Aorta (tissue), 5 donors: ENCODE measurements at regions not wholly inside any gene's neighbourhood (a gene's known extent, or its start where the extent isn't known, plus 50 kb on each side); places are given as distances from the start of the nearest gene placed in this dataset.

Source experiments
- ATAC-seq: fragments of 200-7000 bp; cut with Tn5 transposase; one replicate; pipeline ENCODE4 v1.9.1; 2022; ENCODE audit warnings: moderate library complexity; ENCODE audit not compliant: low FRiP score
- DNase-seq, 2 donors: peaks; one replicate each; pipeline ENCODE4 v3.0.0-alpha.2; 2020
- H3K27ac ChIP-seq, 2 donors: one replicate each; pipeline ENCODE4 v1.5.1; 2013; ENCODE audit warnings: low read length in 2 of 2, mild to moderate bottlenecking in 2 of 2, moderate library complexity in 2 of 2, control low read depth in 1 of 2, inconsistent platforms in 1 of 2, low read depth in 1 of 2
- H3K27me3 ChIP-seq, 2 donors: one replicate each; pipeline ENCODE4 v1.6.1; 2013; ENCODE audit warnings: control low read depth in 1 of 2, low read length in 1 of 2, mild to moderate bottlenecking in 1 of 2, moderate library complexity in 1 of 2; ENCODE audit not compliant: insufficient read depth in 2 of 2, control insufficient read depth in 1 of 2
- H3K36me3 ChIP-seq, 2 donors: one replicate each; pipeline ENCODE4 v1.6.1; 2013; ENCODE audit warnings: control low read depth in 1 of 2, low read length in 1 of 2, mild to moderate bottlenecking in 1 of 2; ENCODE audit not compliant: insufficient read depth in 2 of 2, control insufficient read depth in 1 of 2
- H3K4me1 ChIP-seq, 2 donors: one replicate each; pipeline ENCODE4 v1.6.1; 2013; ENCODE audit warnings: low read length in 2 of 2, control low read depth in 1 of 2, mild to moderate bottlenecking in 1 of 2, moderate library complexity in 1 of 2; ENCODE audit not compliant: insufficient read depth in 2 of 2, control insufficient read depth in 1 of 2
- H3K4me3 ChIP-seq, 2 donors: one replicate each; pipeline ENCODE4 v1.5.1; 2013; ENCODE audit warnings: low read length in 2 of 2, control low read depth in 1 of 2, mild to moderate bottlenecking in 1 of 2
- H3K9me3 ChIP-seq: one replicate; pipeline ENCODE4 v1.6.1; 2013; ENCODE audit warnings: mild to moderate bottlenecking, low read length; ENCODE audit not compliant: control insufficient read depth
- WGBS, 2 donors: extraction: QIAGEN DNeasy Blood & Tissue Kit; methylation state at CpG; one replicate each; pipeline ENCODE4 v1.1.7; 2013; 5-methylcytosine and 5-hydroxymethylcytosine counted together
- intact Hi-C, 2 donors: fragments of 100-400 bp; cut with DNase I; formaldehyde crosslinking; loops; one replicate each; pipeline versions ENCODE4 v1.14.2 to v1.15.0; 2022
- donor health status: healthy with polysubstance abuse.
- donor health status: Bipolar disorder and iron deficiency.
- donor health status: DM: no; HTN: no; CAD: no.
- donor health status: DM: no; HTN: no; CAD: no.
- donor health status: DM: yes; HTN: yes; CAD: no.

GRCh38 chr4:140305053-140305452 is 68.4 kb upstream of the SCOC start:
- WGBS, 2 donors = 32 to 33% methylated on average over 3 of the region's 3 CpGs
- H3K27ac ChIP-seq = no peak overlapping the region
- intact Hi-C loops = loop anchor here in 1 of 2 donors (5.0 kb wide), 1 partner anchor 48 kb away; no protein-coding TSS in a partner anchor

GRCh38 chr4:140304346-140304745 is 69.1 kb upstream of the SCOC start:
- no peaks in the 10 kb centered on the region for H3K27me3 ChIP-seq
- no peak for DNase-seq
- H3K4me1 ChIP-seq = no peaks in the 10 kb centered on the region
- H3K27ac ChIP-seq = no peak overlapping the region
- ATAC-seq = no peak
- intact Hi-C loops = no loop called here
- no peaks in the 10 kb centered on the region for H3K9me3 ChIP-seq
- 94 to 98% methylated on average over 2 of the region's 2 CpGs for WGBS, 2 donors
- no peaks in the 10 kb centered on the region for H3K36me3 ChIP-seq
- no peak overlapping the region for H3K4me3 ChIP-seq

More at GRCh38 chr4:140305053-140305452, 68.4 kb upstream of the SCOC start:
- Histone ChIP-seq H3K9me3 (no peaks in the 10 kb centered on the region), H3K4me3 (no peak overlapping the region), H3K36me3 (no peaks in the 10 kb centered on the region), H3K27me3 (no peaks in the 10 kb centered on the region), H3K4me1 (no peaks in the 10 kb centered on the region)
- no peak for ATAC-seq
- DNase-seq = no peak

- no peaks in the 10 kb centered on the region for H3K4me1 ChIP-seq
- H3K4me3 ChIP-seq = no peak overlapping the region
- H3K27ac ChIP-seq = no peak overlapping the region
- ATAC-seq = no peak
- intact Hi-C loops = no loop called here
- DNase-seq = no peak
- WGBS, 2 donors = 82 to 86% methylated on average over 7 of the region's 7 CpGs
- H3K9me3 ChIP-seq = no peaks in the 10 kb centered on the region
- no peaks in the 10 kb centered on the region for H3K36me3 ChIP-seq
- no peaks in the 10 kb centered on the region for H3K27me3 ChIP-seq
Observed at GRCh38 chr4:140302151-140302859, 71.1 kb upstream of the SCOC start.

- H3K4me3 ChIP-seq = no peak overlapping the region
- H3K9me3 ChIP-seq = no peaks in the 10 kb centered on the region
- no peaks in the 10 kb centered on the region for H3K27me3 ChIP-seq
- intact Hi-C loops = no loop called here
- no peak overlapping the region for H3K27ac ChIP-seq
- H3K36me3 ChIP-seq = no peaks in the 10 kb centered on the region
- ATAC-seq (no peak), DNase-seq (no peak)
- H3K4me1 ChIP-seq = no peaks in the 10 kb centered on the region
- 71 to 77% methylated on average over 4 of the region's 4 CpGs for WGBS, 2 donors
Observed at GRCh38 chr4:140300271-140300970, 73.0 kb upstream of the SCOC start.

- 92 to 94% methylated on average over 7 of the region's 7 CpGs for WGBS, 2 donors
Observed at GRCh38 chr4:140298001-140298400, 75.4 kb upstream of the SCOC start.

GRCh38 chr4:140297221-140297570 is 76.2 kb upstream of the SCOC start:
- Histone ChIP-seq H3K4me3 (no peak overlapping the region), H3K4me1 (no peaks in the 10 kb centered on the region), H3K36me3 (no peaks in the 10 kb centered on the region), H3K9me3 (no peaks in the 10 kb centered on the region), H3K27me3 (peaks cover 0 to 4% of the 10 kb centered on the region in 2 donors), H3K27ac (no peak overlapping the region)
- DNase-seq = no peak
- ATAC-seq = no peak
- WGBS, 2 donors = 57 to 58% methylated on average over 7 of the region's 7 CpGs
- intact Hi-C loops = no loop called here

More at GRCh38 chr4:140298001-140298400, 75.4 kb upstream of the SCOC start:
- Histone ChIP-seq H3K4me3 (no peak overlapping the region), H3K27me3 (peaks cover 0 to 4% of the 10 kb centered on the region in 2 donors), H3K4me1 (no peaks in the 10 kb centered on the region), H3K27ac (no peak overlapping the region), H3K36me3 (no peaks in the 10 kb centered on the region), H3K9me3 (no peaks in the 10 kb centered on the region)
- intact Hi-C loops = no loop called here
- DNase-seq = no peak
- no peak for ATAC-seq

GRCh38 chr4:140296335-140297220 is 76.9 kb upstream of the SCOC start:
- 30 to 35% methylated on average over 15 of the region's 15 CpGs for WGBS, 2 donors
- intact Hi-C loops = no loop called here
- Histone ChIP-seq H3K27me3 (peaks cover 0 to 4% of the 10 kb centered on the region in 2 donors), H3K27ac (no peak overlapping the region), H3K9me3 (no peaks in the 10 kb centered on the region), H3K4me1 (no peaks in the 10 kb centered on the region), H3K36me3 (no peaks in the 10 kb centered on the region), H3K4me3 (no peak overlapping the region)
- ATAC-seq = peak; percentile 78
- peak; percentile 50 to 78 for DNase-seq

- H3K4me3 ChIP-seq = no peak overlapping the region
- no peaks in the 10 kb centered on the region for H3K9me3 ChIP-seq
- H3K36me3 ChIP-seq = no peaks in the 10 kb centered on the region
- peaks cover 0 to 4% of the 10 kb centered on the region in 2 donors for H3K27me3 ChIP-seq
- 96 to 100% methylated on average over 2 of the region's 2 CpGs for WGBS, 2 donors
- no peak for DNase-seq
- H3K27ac ChIP-seq = no peak overlapping the region
- intact Hi-C loops = no loop called here
- no peak for ATAC-seq
- no peaks in the 10 kb centered on the region for H3K4me1 ChIP-seq
Observed at GRCh38 chr4:140293979-140294378, 79.5 kb upstream of the SCOC start.
